ENCODE measurements at regions not wholly inside any gene's neighbourhood (a gene's known extent, or its start where the extent isn't known, plus 50 kb on each side); places are given as distances from the start of the nearest gene placed in this dataset.
"Not testable (repeated sequence)": the region's sequence is repeated elsewhere in the genome, so short reads cannot be mapped to it uniquely, and the experiment has no call there.

DNA sequence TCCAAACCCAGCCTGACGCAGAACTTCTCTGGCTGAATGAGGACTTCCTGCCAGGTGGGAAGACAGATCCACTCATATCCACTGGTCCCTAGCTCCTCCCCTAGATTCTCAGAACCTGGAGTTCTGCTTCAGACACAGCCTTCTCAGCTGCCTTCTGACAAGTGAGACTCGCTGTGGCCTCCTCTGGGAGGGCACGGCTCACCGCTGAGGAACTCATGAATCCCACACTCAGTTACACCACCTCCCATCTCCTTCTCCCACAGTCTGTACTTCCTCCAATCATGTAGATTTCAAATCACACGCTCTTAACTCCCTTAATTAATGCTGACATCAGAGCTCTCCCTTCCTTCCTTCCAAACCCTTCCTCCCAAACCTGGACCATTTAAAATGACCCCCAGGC is 86.4 kb upstream of the TMEM45B start:
- DNase-seq (ENCODE audit: low read depth), result no peak

GRCh38 chr11:129729823-129730222 is 85.8 kb upstream of the TMEM45B start:
- DNase-seq (ENCODE audit: low read depth), result no peak

GRCh38 chr11:129731316-129731715 is 84.3 kb upstream of the TMEM45B start:
- no peak for DNase-seq (ENCODE audit: low read depth)

DNA sequence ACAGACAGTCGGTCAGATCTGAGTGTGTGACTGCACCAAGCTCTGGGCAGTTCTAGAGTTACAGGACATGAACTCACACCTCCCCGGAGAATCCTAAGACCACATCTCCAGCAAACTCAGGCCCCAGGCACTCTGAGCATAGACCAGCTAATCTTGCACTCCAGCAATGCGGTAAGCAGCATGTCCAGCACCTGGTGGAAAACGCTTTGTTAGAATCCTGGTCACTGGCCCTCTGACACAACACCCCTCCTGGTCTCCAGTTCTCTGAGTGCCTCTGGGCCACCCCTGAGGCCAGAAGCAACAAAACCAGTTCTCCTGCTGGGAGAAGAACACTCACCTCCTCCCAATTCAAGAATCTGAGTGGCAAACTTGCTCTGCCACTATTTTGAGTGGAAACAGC is 82.7 kb upstream of the TMEM45B start:
- DNase-seq (ENCODE audit: low read depth), result no peak

GRCh38 chr11:129733384-129733783 is 82.3 kb upstream of the TMEM45B start:
- no peak for DNase-seq (ENCODE audit: low read depth)

- no peak for DNase-seq (ENCODE audit: low read depth)
These were observed 81.7 kb upstream of the TMEM45B start for GRCh38 chr11:129733981-129734380.

DNA sequence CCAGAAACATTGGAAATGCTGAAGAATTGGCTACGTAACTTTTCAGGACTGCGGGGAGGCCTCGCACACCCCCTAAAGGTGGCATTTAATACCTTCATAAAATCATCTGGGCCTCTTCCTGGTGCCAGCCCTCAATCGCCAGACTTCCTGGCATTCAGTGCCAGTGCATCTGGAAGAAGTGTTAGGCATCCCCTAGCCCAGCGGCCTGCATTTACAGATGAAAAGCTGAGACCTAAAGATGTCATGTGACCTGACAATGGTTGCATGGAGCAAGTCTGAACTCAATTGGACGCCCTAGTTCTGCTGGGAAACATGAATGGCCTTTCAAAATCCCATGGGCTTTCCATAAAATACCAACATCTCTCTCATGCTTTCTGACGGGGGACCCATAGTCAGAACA is 81.0 kb upstream of the TMEM45B start:
- DNase-seq (ENCODE audit: low read depth), result no peak

GRCh38 chr11:129737831-129738230 is 77.8 kb upstream of the TMEM45B start:
- DNase-seq (ENCODE audit: low read depth), result no peak

- no peak for DNase-seq (ENCODE audit: low read depth)
These were observed 77.4 kb upstream of the TMEM45B start for GRCh38 chr11:129738242-129738641.

DNA sequence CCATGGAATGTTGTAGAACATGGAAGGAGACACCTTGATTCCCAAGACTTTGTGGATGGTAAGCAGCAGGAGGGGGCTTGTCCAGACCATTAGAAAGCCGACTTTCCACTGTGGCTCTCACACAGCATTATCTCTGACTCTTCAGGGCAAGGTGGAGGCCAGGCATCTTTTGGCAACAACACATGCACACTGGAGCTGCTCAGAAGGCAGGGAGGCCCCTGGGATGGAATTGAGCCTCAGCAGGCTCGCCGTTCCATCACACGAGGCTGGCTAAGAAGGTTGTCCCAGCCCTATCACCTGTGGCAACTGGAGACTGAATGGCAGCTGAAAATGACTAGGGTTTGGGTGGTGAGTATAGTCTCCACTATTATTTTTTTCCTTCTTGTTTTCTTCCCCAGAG is 76.3 kb upstream of the TMEM45B start:
- no peak for DNase-seq (ENCODE audit: low read depth)

GRCh38 chr11:129740125-129740719 is 75.4 kb upstream of the TMEM45B start:
- no peak for DNase-seq (ENCODE audit: low read depth)

- no peak for DNase-seq (ENCODE audit: low read depth)
These were observed 72.4 kb upstream of the TMEM45B start for GRCh38 chr11:129743112-129743815.

DNA sequence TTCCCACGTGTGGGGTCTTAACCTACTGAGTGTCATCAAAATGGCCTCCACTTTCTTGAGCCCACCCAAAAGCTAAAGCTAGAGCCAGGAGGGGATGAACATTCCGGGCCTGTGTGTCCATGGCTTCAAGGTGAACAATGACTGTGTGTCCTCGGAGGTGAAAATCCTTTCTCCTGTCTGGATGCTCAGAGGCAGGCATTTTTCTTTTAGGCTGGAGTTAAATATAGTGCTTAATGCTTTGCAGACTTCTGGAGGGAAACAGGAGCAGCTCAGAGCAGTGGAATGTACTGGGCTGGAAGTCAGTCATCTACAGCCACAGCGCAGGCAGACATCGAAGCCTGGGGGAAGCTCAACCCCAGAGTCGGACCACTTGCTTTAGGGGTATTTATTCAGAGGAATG is 68.6 kb upstream of the TMEM45B start:
- no peak for DNase-seq (ENCODE audit: low read depth)

- DNase-seq (ENCODE audit: low read depth), result no peak
These were observed 66.5 kb upstream of the TMEM45B start for GRCh38 chr11:129749141-129749540.

- DNase-seq (ENCODE audit: low read depth), result peak; percentile 28
These were observed 65.0 kb upstream of the TMEM45B start for GRCh38 chr11:129750343-129751292.

GRCh38 chr11:129751511-129751910 is 64.1 kb upstream of the TMEM45B start:
- DNase-seq (ENCODE audit: low read depth), result no peak

DNA sequence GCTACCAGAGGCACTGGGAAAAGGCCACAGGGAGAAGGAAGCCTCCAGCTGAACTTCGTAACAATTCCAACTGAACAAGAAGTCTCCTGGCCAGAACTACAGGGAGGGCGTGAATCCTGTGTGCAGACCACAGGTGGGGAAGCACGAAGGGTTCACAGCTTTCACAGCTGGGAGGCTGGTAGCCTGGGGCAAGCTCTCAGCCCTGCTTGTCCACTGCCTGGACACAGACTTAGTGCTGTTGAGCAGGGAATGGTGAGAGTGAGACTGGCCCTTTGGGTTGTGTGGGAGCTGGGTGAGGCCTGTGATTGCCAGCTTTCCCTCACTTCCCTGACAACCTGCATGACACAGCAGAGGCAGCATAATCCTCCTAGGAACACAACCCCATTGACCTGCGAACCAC is 52.1 kb upstream of the TMEM45B start:
- not testable (repeated sequence) for DNase-seq (ENCODE audit: low read depth)

DNA sequence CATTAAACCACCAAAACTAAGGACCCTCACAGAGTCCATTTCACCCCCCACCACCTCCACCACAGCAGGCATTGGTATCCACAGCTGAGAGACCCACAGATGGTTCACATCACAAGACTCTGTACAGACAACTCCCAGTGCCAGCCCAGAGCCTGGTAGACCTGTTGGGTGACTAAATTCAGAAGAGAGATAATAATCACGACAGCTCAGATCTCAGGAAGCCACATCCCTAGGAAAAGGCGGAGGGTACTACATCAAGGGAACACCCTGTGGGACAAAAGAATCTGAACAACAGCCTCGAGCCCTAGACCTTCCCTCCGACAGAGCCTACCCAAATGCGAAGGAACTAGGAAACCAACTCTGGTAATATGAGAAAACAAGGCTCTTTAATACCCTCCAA is 51.4 kb upstream of the TMEM45B start:
- DNase-seq (ENCODE audit: low read depth), result not testable (repeated sequence)

Measured in GM04504 (cell line).